ENCODE measurements at regions not wholly inside any gene's neighbourhood (a gene's known extent, or its start where the extent isn't known, plus 50 kb on each side); places are given as distances from the start of the nearest gene placed in this dataset.

GRCh38 chr12:92552412-92553108, 150.2 kb upstream of the PLEKHG7 start:
- Histone ChIP-seq H3K9ac (no peak overlapping the region), H3K4me2 (no peak overlapping the region), H3K27me3 (ENCODE audit: insufficient read depth) (no peaks in the 10 kb centered on the region), H3K79me2 (ENCODE audit: insufficient read depth) (no peaks in the 10 kb centered on the region), H4K20me1 (ENCODE audit: insufficient read depth) (no peaks in the 10 kb centered on the region), H3K9me3 (no peaks in the 10 kb centered on the region), H3K4me1 (ENCODE audit: control insufficient read depth in 1 of 2, insufficient read depth in 2 of 2, low read depth in 1 of 2, low read length in 1 of 2) (peaks cover 0 to 12% of the 10 kb centered on the region in 2 experiments; a peak in 1 of 4 replicates), H3K9me2 (no peaks in the 10 kb centered on the region), H3F3A (replicated peaks; ENCODE audit: insufficient read depth) (no peaks in the 10 kb centered on the region), H3K27ac (ENCODE audit: low read depth in 2 of 2, low read length in 1 of 2) (no peak overlapping the region; a peak in 1 of 4 replicates), H3K36me3 (replicated peaks in 1 of 2; ENCODE audit: control insufficient read depth in 1 of 2, insufficient read depth in 2 of 2, low read length in 1 of 2) (no peaks in the 10 kb centered on the region), H3K4me3 (ENCODE audit: low read depth in 2 of 2, low read length in 1 of 2) (no peak overlapping the region), H2AFZ (ENCODE audit: low read depth) (no peak overlapping the region)
- ChIA-PET POLR2A (no interaction called here), CTCF (no interaction called here)
- 56% methylated on average over 3 of the region's 3 CpGs for WGBS (ENCODE audit: low lambda C conversion rate)
- TF ChIP-seq POLR2AphosphoS5 (IDR thresholded peaks at IDR 0.05; ENCODE audit: low read depth, low read length) = no peak
- TF ChIP-seq GATA2 (CRISPR knock-in tag; IDR thresholded peaks at IDR 0.05) = no peak
- no peak for TF ChIP-seq RXRA (IDR thresholded peaks at IDR 0.05; ENCODE audit: borderline replicate concordance, low read depth)
- no peak for TF ChIP-seq ZBTB33 (IDR thresholded peaks at IDR 0.05; ENCODE audit: borderline replicate concordance, low read depth)
- no peak for TF ChIP-seq JUND (IDR thresholded peaks at IDR 0.05)
- no peak for TF ChIP-seq REST (IDR thresholded peaks at IDR 0.05; ENCODE audit: low read depth, low read length)
- TF ChIP-seq MEF2A (IDR thresholded peaks at IDR 0.05; ENCODE audit: borderline replicate concordance, low read depth) = no peak
- TF ChIP-seq TEAD4 (IDR thresholded peaks at IDR 0.05; ENCODE audit: borderline replicate concordance, insufficient read depth) = no peak
- TF ChIP-seq CTCF (IDR thresholded peaks at IDR 0.05) = no peak
- TF ChIP-seq PBX3 (IDR thresholded peaks at IDR 0.05) = no peak
- DNase-seq = no peak
